ENCODE measurements at regions not wholly inside any gene's neighbourhood (a gene's known extent, or its start where the extent isn't known, plus 50 kb on each side); places are given as distances from the start of the nearest gene placed in this dataset.

DNA sequence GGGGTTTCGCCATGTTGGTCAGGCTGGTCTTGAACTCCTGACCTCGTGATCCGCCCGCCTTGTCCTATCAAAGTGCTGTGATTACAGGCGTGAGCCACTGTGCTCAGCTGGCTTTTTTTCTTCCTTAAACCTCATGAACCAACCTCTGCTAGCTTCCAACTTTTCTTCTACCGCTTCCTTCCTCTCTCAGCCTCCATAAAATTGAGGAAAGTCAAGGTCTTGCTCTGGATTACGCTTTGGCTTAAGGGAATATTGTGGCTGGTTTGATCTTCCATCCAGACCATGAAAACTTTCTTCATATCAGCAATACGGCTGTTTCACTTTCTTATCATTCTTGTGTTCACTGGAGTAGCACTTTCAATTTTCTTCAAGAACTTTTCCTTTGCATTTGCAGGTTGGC, 57.5 kb upstream of the SDK2 start:
- TF ChIP-seq, protein P1, sequence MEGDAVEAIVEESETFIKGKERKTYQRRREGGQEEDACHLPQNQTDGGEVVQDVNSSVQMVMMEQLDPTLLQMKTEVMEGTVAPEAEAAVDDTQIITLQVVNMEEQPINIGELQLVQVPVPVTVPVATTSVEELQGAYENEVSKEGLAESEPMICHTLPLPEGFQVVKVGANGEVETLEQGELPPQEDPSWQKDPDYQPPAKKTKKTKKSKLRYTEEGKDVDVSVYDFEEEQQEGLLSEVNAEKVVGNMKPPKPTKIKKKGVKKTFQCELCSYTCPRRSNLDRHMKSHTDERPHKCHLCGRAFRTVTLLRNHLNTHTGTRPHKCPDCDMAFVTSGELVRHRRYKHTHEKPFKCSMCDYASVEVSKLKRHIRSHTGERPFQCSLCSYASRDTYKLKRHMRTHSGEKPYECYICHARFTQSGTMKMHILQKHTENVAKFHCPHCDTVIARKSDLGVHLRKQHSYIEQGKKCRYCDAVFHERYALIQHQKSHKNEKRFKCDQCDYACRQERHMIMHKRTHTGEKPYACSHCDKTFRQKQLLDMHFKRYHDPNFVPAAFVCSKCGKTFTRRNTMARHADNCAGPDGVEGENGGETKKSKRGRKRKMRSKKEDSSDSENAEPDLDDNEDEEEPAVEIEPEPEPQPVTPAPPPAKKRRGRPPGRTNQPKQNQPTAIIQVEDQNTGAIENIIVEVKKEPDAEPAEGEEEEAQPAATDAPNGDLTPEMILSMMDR (IDR thresholded peaks at IDR 0.05), result no peak
- Mint-ChIP-seq H3K27ac (no peak overlapping the region), H3K4me1 (ENCODE audit: low read depth) (peaks cover 7% of the 10 kb centered on the region), H3K4me3 (no peak overlapping the region), H3K9me3 (no peaks in the 10 kb centered on the region), H3K36me3 (ENCODE audit: low read depth) (no peaks in the 10 kb centered on the region), H3K27me3 (no peaks in the 10 kb centered on the region)
- DNase-seq, result no peak
- CTCF ChIA-PET, result interaction anchor here (1.0 to 1.5 kb wide), 4 partner anchors 16 to 272 kb away, joined by 3 to 5 read pairs (median 4); no protein-coding TSS in a partner anchor
- intact Hi-C loops (cut with micrococcal nuclease), result no loop called here
- POLR2A ChIA-PET, result no interaction called here
- ATAC-seq, result no peak

GRCh38 chr17:73703192-73703591, 58.9 kb upstream of the SDK2 start:
- POLR2A ChIA-PET, result no interaction called here
- DNase-seq (no peak), ATAC-seq (no peak)
- H3K9me3 Mint-ChIP-seq, result peaks cover 2% of the 10 kb centered on the region
- no peak overlapping the region for H3K27ac Mint-ChIP-seq
- no peak overlapping the region for H3K4me3 Mint-ChIP-seq
- no peaks in the 10 kb centered on the region for H3K36me3 Mint-ChIP-seq (ENCODE audit: low read depth)
- CTCF ChIA-PET, result interaction anchor here (1.5 kb wide), 1 partner anchor 15 kb away, joined by 4 read pairs; no protein-coding TSS in a partner anchor
- TF ChIP-seq, protein P1 (IDR thresholded peaks at IDR 0.05), result no peak
- intact Hi-C loops (cut with micrococcal nuclease), result no loop called here
- H3K4me1 Mint-ChIP-seq (ENCODE audit: low read depth), result peaks cover 7% of the 10 kb centered on the region
- no peaks in the 10 kb centered on the region for H3K27me3 Mint-ChIP-seq

- POLR2A ChIA-PET, result no interaction called here
- CTCF ChIA-PET, result interaction anchor here (1.8 kb wide), 1 partner anchor 57 kb away, joined by 6 read pairs; no protein-coding TSS in a partner anchor
- Mint-ChIP-seq H3K9me3 (peaks cover 2% of the 10 kb centered on the region), H3K36me3 (ENCODE audit: low read depth) (no peaks in the 10 kb centered on the region), H3K27ac (no peak overlapping the region), H3K4me3 (no peak overlapping the region), H3K4me1 (ENCODE audit: low read depth) (peaks cover 7% of the 10 kb centered on the region), H3K27me3 (no peaks in the 10 kb centered on the region)
- TF ChIP-seq, protein P1 (IDR thresholded peaks at IDR 0.05), result no peak
- DNase-seq (no peak), ATAC-seq (no peak)
- intact Hi-C loops (cut with micrococcal nuclease), result no loop called here
These were observed 59.7 kb upstream of the SDK2 start for GRCh38 chr17:73703917-73704316.

DNA sequence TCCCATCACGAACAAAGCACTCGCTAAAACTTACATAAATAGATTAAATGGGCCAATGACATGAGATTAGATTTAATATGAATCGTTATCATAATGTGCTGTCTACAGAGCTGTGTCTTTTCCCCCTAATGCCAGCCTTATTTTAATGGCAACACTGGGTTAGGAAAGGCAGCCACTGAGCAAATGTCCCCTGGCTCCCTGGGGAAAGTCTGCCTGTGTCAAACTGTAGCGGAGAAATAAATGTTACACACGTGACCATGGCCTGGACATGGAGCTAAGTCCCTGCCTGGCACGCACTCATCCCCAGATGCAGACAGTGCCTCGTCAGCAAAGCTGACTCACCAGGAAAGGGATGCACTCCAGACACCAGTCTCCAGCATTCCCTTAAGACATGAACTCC, 61.3 kb upstream of the SDK2 start:
- Mint-ChIP-seq H3K4me1 (ENCODE audit: low read depth) (peaks cover 12% of the 10 kb centered on the region), H3K4me3 (no peak overlapping the region), H3K27ac (no peak overlapping the region), H3K27me3 (no peaks in the 10 kb centered on the region), H3K36me3 (ENCODE audit: low read depth) (no peaks in the 10 kb centered on the region), H3K9me3 (peaks cover 2% of the 10 kb centered on the region)
- CTCF ChIA-PET, result no interaction called here
- intact Hi-C loops (cut with micrococcal nuclease), result no loop called here
- TF ChIP-seq, protein P1 (IDR thresholded peaks at IDR 0.05), result no peak
- ATAC-seq (no peak), DNase-seq (no peak)
- POLR2A ChIA-PET, result no interaction called here

GRCh38 chr17:73706428-73706827, 62.2 kb upstream of the SDK2 start:
- intact Hi-C loops (cut with micrococcal nuclease), result no loop called here
- Mint-ChIP-seq H3K4me1 (ENCODE audit: low read depth) (peaks cover 14% of the 10 kb centered on the region), H3K4me3 (no peak overlapping the region), H3K27me3 (no peaks in the 10 kb centered on the region), H3K9me3 (peaks cover 2% of the 10 kb centered on the region), H3K36me3 (ENCODE audit: low read depth) (no peaks in the 10 kb centered on the region), H3K27ac (no peak overlapping the region)
- DNase-seq (no peak), ATAC-seq (no peak)
- TF ChIP-seq, protein P1 (IDR thresholded peaks at IDR 0.05), result no peak
- ChIA-PET POLR2A (no interaction called here), CTCF (interaction anchor here (5.9 kb wide), 1 partner anchor 276 kb away, joined by 77 read pairs; no protein-coding TSS in a partner anchor)

All from activated CD8-positive, alpha-beta T cell treated with anti-CD3 and anti-CD28 coated beads for 36 hours (primary cell).